CD4-positive, alpha-beta T cell treated with Interleukin-6 for 4 hours (primary cell): ENCODE measurements at regions not wholly inside any gene's neighbourhood (a gene's known extent, or its start where the extent isn't known, plus 50 kb on each side); places are given as distances from the start of the nearest gene placed in this dataset.

Experiments
- DNase-seq: peaks from one replicate; pipeline ENCODE4 v3.0.0-alpha.2; 2020; ENCODE audit warnings: mixed read lengths

DNA sequence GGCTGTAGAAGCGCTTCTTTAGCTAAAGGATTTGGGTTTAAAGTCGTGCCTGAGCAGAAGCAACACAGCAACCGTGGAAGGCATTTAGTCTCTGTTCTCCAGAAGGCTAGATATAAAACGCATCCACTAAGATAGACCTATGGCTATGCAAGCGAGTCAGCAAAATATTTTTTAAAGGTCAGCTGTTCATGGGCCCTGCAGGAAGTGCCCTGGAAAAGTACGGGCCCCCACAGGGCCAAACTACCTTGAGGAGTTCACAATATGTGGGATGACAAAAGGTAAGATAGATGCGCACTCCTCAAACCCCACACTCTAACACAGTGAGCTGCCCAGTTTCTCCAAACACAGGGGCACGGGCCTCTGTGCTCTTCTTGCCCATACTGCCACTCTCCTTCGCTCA, 261.6 kb downstream of the VPS13C start:
- no peak for DNase-seq

DNA sequence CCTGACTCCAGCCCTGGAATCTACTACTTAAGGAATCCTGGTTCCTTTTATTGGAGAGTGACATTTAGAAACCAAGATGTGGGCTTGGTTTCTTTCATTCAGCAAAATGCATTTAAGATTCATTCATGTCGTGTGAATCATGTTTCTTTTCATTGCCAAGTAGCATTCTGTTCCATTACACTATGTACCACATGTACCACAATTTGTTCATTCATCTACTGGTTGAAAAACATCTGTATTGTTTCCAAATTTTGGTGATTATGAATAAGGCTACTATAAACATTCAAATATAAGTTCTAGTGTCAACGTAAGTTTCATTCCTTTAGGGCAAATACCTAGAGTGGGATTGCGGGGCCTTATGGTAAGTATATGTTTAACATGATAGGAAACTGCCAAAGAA, 264.2 kb downstream of the VPS13C start:
- no peak for DNase-seq

DNA sequence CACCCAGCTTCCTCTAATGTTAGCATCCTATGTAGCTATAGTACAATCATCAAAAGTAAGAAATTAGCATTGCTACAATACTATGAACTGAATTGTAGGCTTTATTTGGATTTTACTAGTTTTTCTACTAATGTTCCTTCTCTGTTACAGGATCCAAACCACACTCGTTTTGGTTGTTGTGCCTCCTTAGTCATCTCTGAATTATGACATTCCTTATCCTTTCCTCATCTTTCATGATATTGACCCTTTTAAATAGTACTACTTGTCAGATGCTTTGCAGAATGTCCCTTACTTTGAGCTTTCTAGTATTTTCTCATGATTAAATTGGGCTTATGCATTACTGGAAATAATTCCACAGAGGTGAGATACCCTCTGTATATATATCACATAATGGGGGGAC, 265.4 kb downstream of the VPS13C start:
- DNase-seq: no peak

DNA sequence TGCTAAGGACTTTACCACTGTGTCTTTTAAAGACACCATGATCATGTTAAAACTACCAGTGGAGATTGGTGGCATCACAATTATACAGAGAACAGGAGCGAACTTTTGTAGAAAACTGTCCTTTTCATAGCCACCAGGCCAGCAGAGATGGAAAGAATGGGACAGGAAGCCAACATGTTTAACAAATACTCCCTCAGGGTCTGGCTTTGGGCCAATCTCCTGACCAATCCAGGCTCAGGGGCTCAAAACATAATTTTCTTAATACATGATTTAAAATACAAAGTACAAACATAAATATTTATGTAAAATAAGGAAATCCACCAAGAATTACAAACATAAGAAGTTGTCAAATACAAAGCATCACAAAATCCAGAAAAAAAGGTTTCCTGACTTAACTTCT, 266.0 kb downstream of the VPS13C start:
- no peak for DNase-seq

DNA sequence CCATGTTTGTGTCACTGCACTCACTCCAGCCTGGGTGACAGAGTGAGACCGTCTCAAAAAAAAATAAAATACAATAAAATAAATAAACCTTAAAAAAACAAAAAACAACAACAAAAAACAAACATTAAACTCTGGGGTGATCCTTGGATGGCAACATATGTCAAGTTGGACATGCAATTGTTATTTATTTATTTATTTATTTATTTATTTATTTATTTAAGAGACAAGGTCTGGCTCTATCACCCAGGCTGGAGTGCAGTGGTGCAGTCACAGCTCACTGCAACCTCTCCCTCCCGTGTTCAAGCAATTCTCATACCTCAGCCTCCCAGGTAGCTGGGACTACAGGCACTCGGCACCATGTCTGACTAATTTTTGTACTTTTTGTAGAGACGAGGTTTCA, 275.5 kb downstream of the VPS13C start:
- no peak for DNase-seq

DNA sequence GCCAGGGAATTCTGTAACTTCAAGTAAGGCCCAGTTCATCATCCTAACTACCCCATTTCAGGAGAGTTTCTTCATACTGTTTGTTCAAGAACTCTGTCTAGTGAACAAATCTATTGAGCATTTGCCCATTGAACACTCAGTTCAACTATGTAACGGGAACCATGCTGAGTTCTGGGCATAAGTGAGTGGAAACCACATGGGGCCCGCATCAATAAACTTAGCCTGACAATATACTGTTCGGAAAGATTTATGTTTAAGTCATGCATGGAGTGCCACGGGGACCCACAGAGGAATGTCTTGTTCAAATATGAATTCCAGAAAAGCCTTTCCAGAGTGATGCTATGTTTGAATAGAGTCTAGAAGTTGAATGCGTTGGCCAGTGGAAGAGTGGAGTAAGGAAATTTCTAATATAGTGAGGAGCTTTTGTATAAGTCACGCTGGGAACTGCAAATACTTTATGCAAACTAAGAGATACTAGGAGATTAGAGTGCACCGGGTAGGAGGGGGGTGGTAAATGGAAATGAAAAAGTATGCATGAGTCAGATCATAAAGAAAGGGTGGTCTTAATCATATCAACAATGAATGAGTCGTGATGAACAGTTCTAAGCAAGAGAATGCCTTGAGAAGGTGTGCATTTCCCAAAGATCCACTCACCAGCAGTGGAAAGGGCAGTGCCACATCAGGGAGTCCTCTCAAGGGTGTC, 279.8 kb downstream of the VPS13C start:
- DNase-seq: no peak

DNA sequence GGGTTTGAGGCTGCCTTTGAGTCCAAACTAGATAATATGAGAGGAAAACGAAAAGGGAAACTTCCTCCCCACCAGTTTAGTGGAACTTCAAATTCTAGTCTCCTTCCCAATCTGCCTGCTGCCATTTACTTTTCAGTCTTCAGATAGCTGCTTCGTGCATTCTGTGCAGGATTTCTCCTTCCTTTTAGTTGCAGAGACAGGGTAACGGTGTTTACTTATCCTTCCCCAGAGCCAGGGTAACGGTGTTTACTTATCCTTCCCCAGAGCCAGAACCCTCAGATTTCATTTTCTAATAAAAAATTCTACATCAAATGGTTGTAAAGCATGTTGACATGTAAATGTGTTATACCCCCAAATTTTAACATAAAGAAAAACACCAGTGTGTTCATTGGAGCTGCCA, 282.6 kb downstream of the VPS13C start:
- no peak for DNase-seq

DNA sequence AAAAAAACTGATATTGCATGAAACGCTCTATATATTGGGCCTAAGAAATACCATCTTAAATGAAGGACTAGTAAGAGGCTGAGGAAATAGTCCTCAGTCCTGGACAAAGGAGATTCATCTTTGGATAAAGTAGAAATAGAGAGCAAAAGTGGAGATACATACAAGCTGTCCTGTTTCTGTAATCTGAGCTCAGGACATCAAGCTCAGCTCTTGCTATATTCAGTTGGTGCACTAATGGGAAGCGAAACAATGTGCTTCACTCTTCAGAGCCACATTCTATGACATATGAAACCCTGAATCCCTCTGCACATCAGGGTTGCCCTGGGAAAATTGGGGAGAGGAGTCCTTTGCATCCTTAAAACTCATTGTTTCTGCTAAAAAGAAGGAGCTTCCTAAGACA, 290.7 kb downstream of the VPS13C start:
- no peak for DNase-seq

DNA sequence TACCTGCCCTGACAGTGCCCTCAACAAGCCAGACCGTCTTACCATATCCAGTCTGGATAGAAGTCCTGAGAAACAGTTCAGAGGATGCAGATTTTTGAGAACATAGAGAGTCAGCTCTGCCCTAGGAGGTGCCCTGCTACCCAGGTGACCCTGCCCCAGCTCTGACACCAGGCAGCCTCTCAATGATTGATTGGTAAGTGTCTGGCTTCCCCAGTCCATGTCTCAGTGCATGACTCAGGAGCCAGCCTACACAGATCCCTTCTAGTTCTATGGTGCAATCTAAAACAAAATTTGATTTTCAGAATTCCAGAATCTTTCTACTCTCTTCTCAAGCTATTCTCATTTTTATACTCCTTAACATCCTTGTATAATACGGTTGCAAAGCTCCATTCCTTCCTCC, 292.1 kb downstream of the VPS13C start:
- DNase-seq: no peak

DNA sequence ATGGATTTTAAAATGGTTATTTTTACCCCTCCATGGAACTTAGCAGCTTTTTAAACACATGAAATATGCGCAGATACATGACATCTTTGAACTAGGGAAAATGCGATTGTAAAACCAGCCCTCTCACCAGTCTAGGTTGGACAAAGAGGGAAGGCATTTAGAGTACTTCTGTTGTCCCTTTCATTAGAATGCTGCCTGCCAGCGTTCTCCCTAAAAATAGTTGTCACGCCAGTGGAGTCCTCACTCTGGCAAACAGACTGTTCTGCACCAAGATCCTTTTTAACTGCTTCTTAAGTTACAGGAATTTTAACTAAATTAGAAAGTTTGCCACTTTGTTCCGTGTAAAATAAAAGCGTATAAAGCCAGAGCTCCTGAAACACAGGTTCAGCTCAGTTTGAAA, 295.3 kb downstream of the VPS13C start:
- no peak for DNase-seq

DNA sequence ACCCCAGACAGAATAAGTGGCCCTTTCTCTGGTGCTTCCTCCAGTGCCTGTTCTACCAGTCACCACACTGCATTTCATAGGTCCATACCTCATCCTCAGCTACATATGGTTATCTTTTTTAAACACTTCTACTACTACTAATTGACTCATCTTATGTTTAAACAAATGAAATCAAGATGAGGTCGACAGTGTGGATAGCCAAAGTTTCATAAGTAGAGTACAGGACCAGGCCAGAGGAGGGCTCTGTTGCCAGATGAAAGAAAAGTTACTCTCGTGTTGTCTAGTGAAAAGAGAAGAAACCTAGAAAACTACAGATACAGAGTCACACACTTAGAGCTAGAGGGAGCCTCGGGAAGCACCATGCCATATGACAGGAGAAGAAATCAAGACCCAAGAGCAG, 296.1 kb downstream of the VPS13C start:
- DNase-seq: no peak

DNA sequence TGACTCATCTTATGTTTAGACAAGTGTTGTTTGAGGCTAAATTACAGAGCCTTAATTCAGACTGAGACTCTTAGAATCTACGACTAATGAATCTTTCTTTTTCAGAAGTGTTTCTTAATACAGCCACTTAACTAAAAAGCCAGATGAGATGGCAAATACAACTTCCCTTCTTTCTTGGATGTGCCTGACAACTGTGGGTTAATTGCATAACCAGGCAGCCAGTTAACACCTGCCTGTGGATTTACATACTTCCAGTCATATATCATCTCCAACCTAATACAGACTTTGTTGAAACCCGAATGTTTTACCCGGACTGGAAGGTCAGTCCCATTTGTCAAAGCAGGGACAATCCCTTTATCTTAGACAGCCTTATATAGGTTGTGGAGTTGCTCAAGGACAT, 297.6 kb downstream of the VPS13C start:
- DNase-seq: no peak

DNA sequence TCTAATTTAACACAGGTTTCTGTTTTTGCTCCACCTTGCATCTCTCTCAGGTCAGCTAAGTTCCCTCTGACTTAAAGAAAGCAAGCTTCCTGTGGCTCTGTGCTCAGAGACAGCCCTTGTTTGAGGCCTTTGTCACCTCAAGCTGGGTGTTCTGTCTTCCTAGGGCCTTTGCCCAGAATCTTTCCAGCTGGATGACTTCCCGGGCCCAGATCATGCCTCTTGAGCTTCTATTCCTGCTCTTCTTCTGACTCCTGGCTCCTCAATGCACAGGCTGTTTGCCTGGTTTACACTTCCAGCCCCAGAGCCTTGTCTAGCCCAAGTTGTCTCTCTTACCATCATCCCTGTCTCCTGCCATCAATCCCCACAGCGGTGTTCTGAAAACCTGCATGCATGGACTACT, 300.6 kb downstream of the VPS13C start:
- DNase-seq: no peak

DNA sequence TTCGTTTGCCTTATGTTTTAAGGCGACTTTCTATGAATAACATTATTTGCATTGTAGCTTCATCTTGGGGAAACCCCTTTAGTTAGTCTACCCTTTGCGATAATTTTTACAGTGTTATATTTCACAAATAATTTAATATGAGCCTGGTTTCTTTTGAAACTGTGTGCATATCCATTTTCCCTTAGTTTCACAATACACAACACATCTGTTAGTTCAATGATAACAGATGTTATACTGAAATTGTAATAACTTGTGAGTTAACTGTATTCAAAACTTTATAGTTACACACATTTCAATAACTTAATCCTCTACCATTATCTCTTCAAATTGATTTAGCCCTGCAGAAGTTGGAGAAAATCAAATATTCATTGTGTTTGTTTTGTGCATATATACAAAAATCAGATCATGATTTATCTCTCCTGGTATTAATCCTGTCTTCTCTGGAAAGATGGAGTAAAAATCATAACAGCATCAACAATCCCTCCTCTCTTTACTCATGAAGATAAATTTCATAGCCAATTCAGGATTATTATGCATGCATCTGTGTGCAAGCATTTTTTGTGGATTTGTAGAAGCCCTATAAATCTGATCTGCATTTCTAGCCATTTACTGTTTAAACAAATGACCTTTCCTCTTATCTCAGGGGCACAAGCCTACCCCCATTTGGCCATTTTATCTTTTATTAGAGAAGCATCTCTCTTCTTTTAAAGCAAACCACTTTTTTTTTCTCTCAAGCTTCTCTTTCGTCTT, 304.0 kb downstream of the VPS13C start:
- no peak for DNase-seq

DNA sequence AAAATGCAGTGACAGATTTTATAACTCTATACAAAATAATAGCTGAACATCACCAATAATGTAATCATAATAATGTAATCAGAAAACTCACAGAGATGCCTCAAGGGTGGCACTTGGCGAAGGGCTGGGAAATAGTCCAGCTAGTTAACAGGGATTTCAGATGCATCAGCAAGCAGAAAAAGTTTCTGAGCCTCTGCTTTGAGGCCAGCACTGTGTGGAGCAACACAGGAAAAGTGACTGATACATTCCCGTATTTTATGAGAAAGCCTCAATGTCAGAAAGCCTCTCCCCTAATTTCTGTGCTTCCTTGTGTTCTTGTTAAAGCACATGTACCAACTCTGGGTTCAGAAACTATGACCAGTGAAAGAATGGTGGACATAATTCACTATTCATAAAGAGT, 304.8 kb downstream of the VPS13C start:
- no peak for DNase-seq

DNA sequence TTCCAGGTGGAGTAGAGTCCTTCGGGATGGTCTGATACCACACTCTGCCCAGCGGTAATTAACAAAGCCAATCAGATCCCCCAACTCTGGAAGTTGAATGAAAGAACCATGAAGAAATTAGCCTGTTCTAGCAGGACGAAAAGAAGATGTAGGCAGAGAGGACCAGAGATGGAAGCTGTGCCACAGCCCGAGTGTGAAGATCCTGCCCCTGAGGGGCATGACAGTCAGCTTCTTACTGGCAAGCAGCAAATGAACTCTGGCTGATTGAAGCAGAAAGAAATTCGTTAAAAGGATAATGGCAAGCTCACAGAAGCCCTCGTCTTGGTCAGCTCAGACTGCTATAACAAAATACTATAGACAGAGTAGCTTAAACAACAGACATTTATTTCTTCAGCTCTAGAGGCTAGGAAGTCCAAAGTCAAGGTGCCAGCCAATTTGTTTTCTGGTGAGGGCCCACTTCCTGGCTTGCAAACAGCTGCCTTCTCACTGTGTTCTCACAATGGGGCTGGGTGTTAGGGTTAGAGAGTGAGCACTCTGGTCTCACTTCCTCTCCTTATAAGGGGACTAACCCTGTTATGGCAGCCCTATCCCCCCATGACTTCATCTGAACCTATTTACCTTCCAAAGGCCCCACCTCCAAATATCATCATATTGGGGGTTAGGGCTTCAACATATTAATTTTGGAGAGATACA, 307.1 kb downstream of the VPS13C start:
- no peak for DNase-seq

DNA sequence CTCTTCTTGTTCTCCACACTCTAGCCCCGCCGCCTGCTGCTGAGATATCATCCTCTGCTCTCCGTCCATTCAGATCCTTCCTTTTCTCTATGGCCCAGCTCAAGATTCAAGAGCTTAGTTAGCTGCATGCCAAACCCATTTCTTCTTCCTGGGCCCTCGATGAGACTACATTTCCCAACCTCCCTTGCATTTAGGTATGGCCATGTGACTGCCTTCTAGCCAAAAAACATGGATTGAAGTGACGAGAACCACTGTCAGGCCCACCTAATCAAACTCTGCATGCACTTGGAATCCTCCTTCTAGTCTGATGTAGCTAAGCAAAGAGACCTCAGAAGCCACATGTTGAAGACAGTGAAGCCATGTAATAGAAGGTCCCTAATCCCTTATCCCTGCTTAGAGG, 308.2 kb downstream of the VPS13C start:
- DNase-seq: no peak

DNA sequence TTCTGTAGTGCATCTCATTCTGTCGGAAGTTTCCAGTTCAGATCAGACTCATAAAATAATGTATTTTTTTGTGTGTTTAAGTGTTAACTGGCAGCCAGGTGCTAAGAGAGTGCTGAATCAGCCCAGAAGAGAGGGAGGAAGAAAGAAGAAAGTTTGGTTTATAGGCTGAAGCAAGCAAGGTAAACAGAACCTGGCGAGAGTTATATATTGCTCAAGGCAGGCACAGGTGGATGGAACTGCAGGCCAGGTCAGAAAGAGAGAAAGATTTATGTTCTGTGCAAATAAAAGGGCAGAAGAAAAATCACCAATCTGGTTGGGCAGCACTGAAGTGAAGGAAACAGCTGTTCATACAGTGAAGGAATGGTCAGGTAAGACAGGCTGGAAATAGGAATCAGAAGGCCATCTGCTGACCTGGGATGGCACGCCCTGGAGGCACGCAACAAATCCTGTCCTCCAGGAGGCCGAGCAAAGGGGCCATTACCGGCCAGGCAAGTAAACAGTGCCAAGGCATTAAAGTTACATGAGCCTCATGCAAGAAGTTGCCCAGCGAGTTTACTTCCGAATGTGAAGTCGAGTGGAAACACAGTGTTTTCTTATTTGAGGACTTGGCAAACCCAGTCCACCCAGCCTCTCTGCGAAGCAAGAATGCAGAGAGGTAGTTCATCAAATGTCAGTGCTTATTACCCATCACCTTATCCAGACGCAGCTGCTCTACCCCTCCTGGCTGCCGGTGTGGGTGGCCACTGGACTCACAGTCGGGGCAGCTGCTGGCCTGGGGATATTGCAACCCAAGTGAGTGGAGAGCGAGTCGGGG, 309.8 kb downstream of the VPS13C start:
- DNase-seq: no peak

DNA sequence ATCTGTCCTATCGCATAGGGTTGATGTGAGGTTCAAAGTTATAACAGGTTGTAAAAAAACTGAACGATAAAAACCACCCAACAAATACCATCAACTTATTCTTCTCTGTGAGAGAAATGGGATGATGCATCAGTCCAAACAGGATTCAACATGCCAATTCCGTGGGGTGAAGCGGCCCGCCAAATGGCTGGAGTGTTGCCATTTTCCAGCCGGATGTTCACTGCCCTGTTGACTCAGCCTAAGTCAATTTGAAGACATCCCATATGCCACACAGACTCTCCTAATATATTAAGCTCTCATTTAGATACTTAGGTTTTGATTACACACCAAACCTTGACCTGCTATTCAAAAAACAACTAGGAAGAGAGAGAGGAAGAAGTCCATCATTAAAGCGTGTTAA, 311.1 kb downstream of the VPS13C start:
- DNase-seq: no peak

DNA sequence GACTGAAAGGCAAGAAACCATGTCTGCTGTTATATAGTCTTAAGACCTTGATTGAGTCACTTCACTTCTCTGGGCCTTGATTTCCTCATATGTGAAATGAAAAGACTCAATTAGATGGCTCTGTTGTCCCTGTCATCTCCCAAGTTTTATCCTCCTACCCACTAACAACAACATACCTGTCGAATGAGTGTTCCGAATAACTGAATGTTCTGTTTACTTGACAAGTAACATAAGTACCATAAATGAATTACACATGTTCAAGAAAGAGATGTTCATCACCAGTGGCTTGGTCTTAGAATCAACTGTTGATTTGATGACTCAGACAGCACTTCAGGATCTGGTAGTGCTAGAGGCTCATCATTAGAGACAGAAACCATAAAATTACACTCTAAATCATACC, 311.7 kb downstream of the VPS13C start:
- DNase-seq: no peak

DNA sequence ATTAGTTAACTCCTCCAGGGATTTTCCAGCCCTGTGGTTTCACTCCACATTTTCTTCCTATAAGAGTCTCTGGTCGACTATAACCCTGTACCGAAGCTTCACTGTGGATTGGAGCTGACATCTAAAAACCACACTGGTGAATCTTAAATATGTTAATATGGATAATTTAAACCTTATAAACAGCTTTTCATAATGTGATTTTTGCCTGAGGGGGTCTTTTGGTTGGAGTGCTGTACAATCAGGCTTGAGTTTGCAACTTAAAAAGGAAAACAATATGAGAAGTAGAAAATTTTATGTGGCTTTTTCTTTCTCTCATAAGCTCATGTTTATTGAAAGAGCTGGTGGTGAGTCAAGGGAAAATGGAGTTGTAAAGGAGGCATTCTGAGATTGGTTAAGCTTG, 313.7 kb downstream of the VPS13C start:
- DNase-seq: no peak

DNA sequence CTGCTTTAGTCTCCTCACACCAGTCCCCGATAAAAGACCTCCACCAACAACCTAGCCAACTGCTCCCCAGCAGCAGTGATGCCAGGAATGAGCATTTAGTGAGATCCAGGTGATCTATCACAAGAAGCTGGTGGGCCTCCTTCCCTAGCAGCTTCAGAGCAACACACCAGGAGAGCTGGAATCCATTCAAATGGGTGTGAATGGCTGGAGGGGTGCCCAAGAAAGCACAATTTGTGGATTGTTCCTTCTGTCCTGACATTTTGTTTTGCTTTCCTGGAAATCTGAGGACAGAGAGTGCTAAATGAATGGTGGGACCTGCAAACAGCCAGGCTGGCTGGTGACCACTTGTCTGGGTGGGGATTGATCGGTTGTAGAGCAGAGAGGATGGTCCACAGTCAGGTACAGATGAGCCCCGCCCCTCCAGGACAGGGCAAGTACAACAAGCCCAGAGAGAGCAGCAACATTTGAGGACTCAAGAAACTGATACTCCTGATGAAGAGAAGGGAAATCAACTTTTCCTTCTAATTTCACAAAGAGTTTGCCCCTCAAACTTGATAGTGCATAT, 316.8 kb downstream of the VPS13C start:
- DNase-seq: no peak

DNA sequence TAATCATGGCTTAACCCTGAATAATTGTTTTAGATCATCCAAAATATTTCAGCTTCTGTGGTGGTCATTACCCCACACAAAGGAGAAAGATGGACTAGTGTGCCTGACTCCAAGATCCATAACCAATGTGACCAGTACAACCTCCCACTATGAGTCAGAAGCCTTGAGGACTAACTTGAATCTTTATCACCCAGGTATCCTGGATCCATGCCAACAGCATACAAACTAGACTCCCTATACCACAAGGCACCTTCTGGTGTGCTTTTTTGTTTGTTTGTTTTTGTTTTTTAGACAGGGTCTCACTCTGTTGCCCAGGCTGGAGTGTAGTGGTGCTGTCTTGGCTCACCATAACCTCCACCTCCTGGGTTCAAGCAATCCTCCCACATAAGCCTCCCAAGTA, 317.7 kb downstream of the VPS13C start:
- no peak for DNase-seq
